Astrocyte (in vitro differentiated cells and primary cell): ENCODE measurements at regions not wholly inside any gene's neighbourhood (a gene's known extent, or its start where the extent isn't known, plus 50 kb on each side); places are given as distances from the start of the nearest gene placed in this dataset.

Source experiments
- CTCF ChIP-seq: IDR thresholded peaks from 2 replicates; pipeline ENCODE4 v1.5.1; 2011; ENCODE audit warnings: low read depth, mild to moderate bottlenecking, inconsistent platforms, low read length, moderate library complexity; ENCODE audit not compliant: insufficient read depth
- EZH2 ChIP-seq: IDR thresholded peaks from 2 replicates; pipeline ENCODE4 v1.6.1; 2012; ENCODE audit warnings: mild to moderate bottlenecking, low read length, inconsistent platforms; ENCODE audit not compliant: insufficient read depth

- TF ChIP-seq CTCF (no peak), EZH2 (no peak)
Measured at GRCh38 chr18:28287146-28287545, 110.2 kb upstream of the CDH2 start.
